Cardiac muscle cell (in vitro differentiated cells and primary cell): ENCODE measurements at regions not wholly inside any gene's neighbourhood (a gene's known extent, or its start where the extent isn't known, plus 50 kb on each side); places are given as distances from the start of the nearest gene placed in this dataset.

Experiments used
- DNase-seq, 2 donors: peaks; one replicate each; pipeline versions ENCODE4 v3.0.0 to v3.0.0-alpha.2; 2010 to 2017; ENCODE audit warnings: low read depth in 1 of 2, low spot score in 1 of 2
- H3K27ac ChIP-seq: fragments of 200-600 bp; sonication (generic); 2 replicates; pipeline ENCODE4 v1.5.1; 2016
- H3K27me3 ChIP-seq: fragments of 200-600 bp; sonication (generic); 2 replicates; pipeline ENCODE4 v1.6.0; 2016; ENCODE audit warnings: control low read depth
- H3K36me3 ChIP-seq: fragments of 200-600 bp; sonication (generic); 2 replicates; pipeline ENCODE4 v1.5.1; 2016; ENCODE audit warnings: control low read depth
- H3K4me1 ChIP-seq: fragments of 200-600 bp; sonication (generic); 2 replicates; pipeline ENCODE4 v1.8.1; 2017; ENCODE audit warnings: low read depth, mild to moderate bottlenecking, mixed run types
- H3K4me3 ChIP-seq: fragments of 200-600 bp; sonication (generic); 2 replicates; pipeline ENCODE4 v1.5.1; 2016; ENCODE audit warnings: mild to moderate bottlenecking
- H3K9me3 ChIP-seq: fragments of 200-600 bp; sonication (generic); 2 replicates; pipeline ENCODE4 v1.5.1; 2017; ENCODE audit warnings: low read depth, mild to moderate bottlenecking, control low read depth
- TF ChIP-seq, protein P1 (sequence below): IDR thresholded peaks from 2 replicates; pipeline ENCODE4 v1.5.1; 2012; ENCODE audit warnings: low read depth, mild to moderate bottlenecking, low read length

GRCh38 chr7:110007320-110008063 is 1083.4 kb upstream of the LRRN3 start:
- TF ChIP-seq, protein P1, sequence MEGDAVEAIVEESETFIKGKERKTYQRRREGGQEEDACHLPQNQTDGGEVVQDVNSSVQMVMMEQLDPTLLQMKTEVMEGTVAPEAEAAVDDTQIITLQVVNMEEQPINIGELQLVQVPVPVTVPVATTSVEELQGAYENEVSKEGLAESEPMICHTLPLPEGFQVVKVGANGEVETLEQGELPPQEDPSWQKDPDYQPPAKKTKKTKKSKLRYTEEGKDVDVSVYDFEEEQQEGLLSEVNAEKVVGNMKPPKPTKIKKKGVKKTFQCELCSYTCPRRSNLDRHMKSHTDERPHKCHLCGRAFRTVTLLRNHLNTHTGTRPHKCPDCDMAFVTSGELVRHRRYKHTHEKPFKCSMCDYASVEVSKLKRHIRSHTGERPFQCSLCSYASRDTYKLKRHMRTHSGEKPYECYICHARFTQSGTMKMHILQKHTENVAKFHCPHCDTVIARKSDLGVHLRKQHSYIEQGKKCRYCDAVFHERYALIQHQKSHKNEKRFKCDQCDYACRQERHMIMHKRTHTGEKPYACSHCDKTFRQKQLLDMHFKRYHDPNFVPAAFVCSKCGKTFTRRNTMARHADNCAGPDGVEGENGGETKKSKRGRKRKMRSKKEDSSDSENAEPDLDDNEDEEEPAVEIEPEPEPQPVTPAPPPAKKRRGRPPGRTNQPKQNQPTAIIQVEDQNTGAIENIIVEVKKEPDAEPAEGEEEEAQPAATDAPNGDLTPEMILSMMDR: no peak
- Histone ChIP-seq H3K27me3 (no peaks in the 10 kb centered on the region), H3K4me3 (no peak overlapping the region), H3K27ac (no peak overlapping the region), H3K4me1 (no peaks in the 10 kb centered on the region), H3K36me3 (no peaks in the 10 kb centered on the region), H3K9me3 (no peaks in the 10 kb centered on the region)
- DNase-seq: no peak

GRCh38 chr7:110010359-110010758 is 1080.6 kb upstream of the LRRN3 start:
- no peaks in the 10 kb centered on the region for H3K4me1 ChIP-seq
- H3K9me3 ChIP-seq: no peaks in the 10 kb centered on the region
- H3K27me3 ChIP-seq: no peaks in the 10 kb centered on the region
- H3K4me3 ChIP-seq: no peak overlapping the region
- TF ChIP-seq, protein P1: no peak
- no peaks in the 10 kb centered on the region for H3K36me3 ChIP-seq
- H3K27ac ChIP-seq: no peak overlapping the region
- no peak for DNase-seq

GRCh38 chr7:110017405-110017804 is 1073.5 kb upstream of the LRRN3 start:
- H3K27ac ChIP-seq: no peak overlapping the region
- TF ChIP-seq, protein P1: no peak
- no peaks in the 10 kb centered on the region for H3K9me3 ChIP-seq
- H3K4me1 ChIP-seq: no peaks in the 10 kb centered on the region
- DNase-seq: no peak
- no peak overlapping the region for H3K4me3 ChIP-seq
- H3K27me3 ChIP-seq: no peaks in the 10 kb centered on the region
- no peaks in the 10 kb centered on the region for H3K36me3 ChIP-seq

- Histone ChIP-seq H3K27me3 (no peaks in the 10 kb centered on the region), H3K9me3 (no peaks in the 10 kb centered on the region), H3K27ac (no peak overlapping the region), H3K4me3 (no peak overlapping the region), H3K36me3 (no peaks in the 10 kb centered on the region), H3K4me1 (no peaks in the 10 kb centered on the region)
- TF ChIP-seq, protein P1: no peak
- no peak for DNase-seq
Measured at GRCh38 chr7:110027385-110027784, 1063.5 kb upstream of the LRRN3 start.

DNA sequence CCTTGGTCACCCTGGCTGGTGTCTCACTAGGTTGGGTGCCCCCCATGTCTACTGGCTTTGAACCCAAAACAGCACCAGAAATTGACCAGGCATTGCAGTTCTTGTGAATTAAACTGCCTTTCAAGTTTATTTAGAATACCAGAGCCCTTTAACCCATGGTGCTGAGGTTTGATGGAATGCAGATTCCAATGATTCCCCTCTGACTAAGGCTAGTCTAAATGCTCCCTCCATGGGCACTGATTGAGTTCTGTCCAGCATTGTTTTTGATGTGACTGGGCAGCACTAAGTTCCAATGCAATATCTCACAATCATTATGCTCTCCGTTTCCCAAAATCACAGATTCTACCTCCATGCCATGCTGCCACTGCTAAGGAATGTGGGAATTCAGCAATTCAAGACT is 1047.4 kb upstream of the LRRN3 start:
- Histone ChIP-seq H3K4me1 (no peaks in the 10 kb centered on the region), H3K4me3 (no peak overlapping the region), H3K27me3 (no peaks in the 10 kb centered on the region), H3K36me3 (no peaks in the 10 kb centered on the region), H3K9me3 (no peaks in the 10 kb centered on the region), H3K27ac (no peak overlapping the region)
- TF ChIP-seq, protein P1: no peak
- DNase-seq: no peak
